Stimulated activated CD4-positive, alpha-beta T cell treated with anti-CD3 and anti-CD28 coated beads, Interleukin-1b, Interleukin-23, amount 100 ng/mL, for 48 hours (primary cell): ENCODE measurements at regions not wholly inside any gene's neighbourhood (a gene's known extent, or its start where the extent isn't known, plus 50 kb on each side); places are given as distances from the start of the nearest gene placed in this dataset.

ENCODE experiments used
- DNase-seq: peaks from one replicate; pipeline ENCODE4 v3.0.0-alpha.2; 2020

- DNase-seq: no peak
Observed at GRCh38 chr18:76252880-76253279, 242.2 kb downstream of the ZNF516 start.

- no peak for DNase-seq
Observed at GRCh38 chr18:76252139-76252538, 242.9 kb downstream of the ZNF516 start.

- DNase-seq: no peak
Observed at GRCh38 chr18:76251691-76252090, 243.4 kb downstream of the ZNF516 start.

- no peak for DNase-seq
Observed at GRCh38 chr18:76246590-76246989, 248.5 kb downstream of the ZNF516 start.

DNA sequence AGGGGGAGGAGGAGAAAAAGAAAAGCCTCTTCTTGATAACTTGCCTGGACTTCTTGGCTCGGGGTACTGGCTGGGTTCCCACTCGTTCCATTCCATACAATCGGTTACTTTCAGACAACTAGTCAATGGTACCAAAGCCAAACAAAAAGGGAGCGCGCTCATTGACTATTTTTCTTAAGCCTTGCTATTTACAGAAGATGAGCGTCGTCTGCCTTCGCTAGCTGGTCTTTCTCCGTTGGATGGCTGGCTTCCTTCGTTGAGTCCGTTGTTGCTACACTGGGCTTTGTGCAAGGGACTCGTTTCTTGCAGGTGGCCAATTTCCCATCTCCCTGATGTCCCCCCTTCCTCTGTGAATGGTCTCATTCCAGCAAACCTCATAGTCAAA is 260.4 kb downstream of the ZNF516 start:
- DNase-seq: no peak

- no peak for DNase-seq
Observed at GRCh38 chr18:76233876-76234675, 261.0 kb downstream of the ZNF516 start.

GRCh38 chr18:76233406-76233805 is 261.6 kb downstream of the ZNF516 start:
- DNase-seq: no peak

GRCh38 chr18:76232779-76233178 is 262.3 kb downstream of the ZNF516 start:
- DNase-seq: no peak

GRCh38 chr18:76232010-76232409 is 263.0 kb downstream of the ZNF516 start:
- DNase-seq: no peak

DNA sequence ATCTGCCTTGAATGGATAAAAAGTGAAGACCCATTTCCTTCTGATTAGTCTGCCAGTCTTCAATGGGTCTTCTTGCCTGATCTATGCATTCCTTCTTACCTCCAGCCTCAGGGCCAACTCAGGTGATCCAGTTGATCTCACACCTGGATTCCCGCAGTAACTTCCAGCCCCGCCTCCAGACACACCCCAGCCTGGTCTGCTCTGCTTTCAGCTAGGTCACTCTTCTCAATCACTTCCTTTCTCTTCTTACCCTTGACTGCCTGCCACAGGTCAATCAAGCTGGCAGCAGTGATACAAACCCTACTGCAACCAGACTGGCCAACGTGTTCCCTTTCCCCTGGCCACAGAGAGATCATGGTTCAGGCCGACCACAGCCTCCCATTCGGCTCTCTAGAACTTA is 263.6 kb downstream of the ZNF516 start:
- DNase-seq: no peak

DNA sequence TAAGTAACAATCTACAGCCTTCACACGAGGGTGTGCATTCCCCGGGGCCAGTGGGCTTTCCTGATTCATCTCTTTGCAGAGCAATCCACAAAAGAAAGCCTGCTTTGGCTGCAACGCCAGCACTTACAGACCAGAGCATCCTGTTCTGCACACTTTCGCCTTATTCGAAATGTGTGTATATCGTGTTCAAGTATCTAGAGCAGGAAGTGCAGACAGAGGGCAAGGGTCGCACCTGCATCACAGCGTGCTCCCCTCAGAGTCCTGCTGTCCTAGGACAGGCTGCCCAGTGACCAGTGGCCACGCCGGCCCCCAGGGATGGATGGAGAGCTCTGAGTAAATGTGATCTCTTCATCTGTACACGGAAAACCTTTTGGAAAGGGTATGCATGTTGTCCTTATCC is 264.3 kb downstream of the ZNF516 start:
- no peak for DNase-seq

DNA sequence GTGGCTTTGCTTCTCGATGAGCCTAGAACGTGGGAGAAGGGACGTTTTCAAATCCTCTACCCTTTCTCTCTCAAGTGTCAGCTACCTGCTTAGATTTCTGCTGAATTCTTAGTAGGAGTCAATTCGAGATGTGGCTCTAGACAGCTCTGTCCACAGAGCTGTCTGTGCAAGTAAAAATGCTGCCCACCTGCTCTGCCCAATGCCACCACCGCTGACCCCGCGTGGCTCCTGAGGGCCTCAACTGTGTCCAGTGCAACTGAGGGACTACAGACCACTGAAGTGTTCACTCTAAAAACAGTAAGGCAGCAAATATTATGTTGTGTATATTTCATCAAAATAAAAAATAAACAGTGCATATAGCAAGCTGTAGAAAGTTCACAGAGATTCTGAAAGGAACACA is 266.3 kb downstream of the ZNF516 start:
- no peak for DNase-seq

GRCh38 chr18:76227759-76228158 is 267.3 kb downstream of the ZNF516 start:
- DNase-seq: no peak

GRCh38 chr18:76223403-76223802 is 271.6 kb downstream of the ZNF516 start:
- no peak for DNase-seq

DNA sequence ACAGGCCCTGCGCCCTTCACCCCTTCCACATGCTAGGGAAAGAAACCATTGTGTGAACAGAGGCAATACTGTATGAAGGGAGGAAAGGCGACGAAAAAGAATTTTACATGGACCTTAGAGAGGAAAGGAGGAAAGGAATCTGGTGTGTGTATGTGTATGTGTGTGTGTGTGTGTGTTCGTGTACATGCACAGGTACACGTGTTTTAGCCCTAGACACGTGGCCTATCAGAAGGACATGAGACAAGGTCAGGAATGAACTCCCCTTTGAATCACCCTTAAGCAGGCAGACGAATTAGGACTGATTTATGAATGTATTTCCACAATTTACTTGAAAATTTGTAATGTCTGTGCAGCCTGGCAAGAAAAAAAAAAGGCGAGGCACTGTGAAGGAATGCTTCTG is 276.0 kb downstream of the ZNF516 start:
- DNase-seq: no peak

GRCh38 chr18:76216096-76216495 is 278.9 kb downstream of the ZNF516 start:
- no peak for DNase-seq

- DNase-seq: no peak
Observed at GRCh38 chr18:76213991-76214390, 281.1 kb downstream of the ZNF516 start.

DNA sequence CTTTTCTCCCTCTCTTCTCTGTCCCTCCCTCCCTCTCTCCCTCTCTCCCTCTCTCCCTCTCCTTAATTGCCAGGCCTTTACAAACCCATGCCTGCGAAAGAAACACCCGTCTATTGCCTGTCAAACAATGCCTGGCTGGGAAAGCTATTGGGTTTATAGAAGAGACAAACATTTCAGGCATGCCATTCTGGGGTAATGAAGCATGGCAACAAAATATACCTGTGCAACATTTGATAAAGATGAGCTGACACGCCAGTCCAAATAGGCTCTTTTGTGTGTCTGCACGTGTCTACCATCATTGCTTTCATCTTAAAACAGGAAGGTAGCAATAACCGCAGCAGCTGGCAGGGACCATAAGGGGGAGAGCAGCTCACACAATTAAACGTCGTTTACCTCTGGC is 282.1 kb downstream of the ZNF516 start:
- no peak for DNase-seq

GRCh38 chr18:76209597-76209996 is 285.4 kb downstream of the ZNF516 start:
- DNase-seq: no peak

- DNase-seq: no peak
Observed at GRCh38 chr18:76208678-76209306, 286.2 kb downstream of the ZNF516 start.

DNA sequence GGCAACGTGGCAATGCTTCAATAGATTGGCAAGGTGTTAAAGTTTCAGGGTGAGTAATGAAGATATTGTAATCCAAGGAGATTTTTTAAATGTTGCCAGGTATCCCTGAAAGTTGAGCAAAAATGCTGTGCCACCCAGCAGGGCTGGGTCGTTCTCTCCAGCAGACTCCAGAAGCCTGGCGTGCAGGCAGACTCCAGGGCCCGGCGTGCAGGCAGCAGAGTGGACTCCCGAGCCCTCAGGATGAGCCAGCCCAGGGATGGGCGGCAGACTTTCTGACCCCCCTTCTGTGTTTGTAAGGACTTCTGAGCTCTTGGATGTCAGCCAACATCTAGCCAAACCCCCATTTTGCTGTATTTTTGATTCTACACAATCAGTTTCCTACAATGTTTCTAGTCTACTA is 289.1 kb downstream of the ZNF516 start:
- DNase-seq: no peak

- DNase-seq: no peak
Observed at GRCh38 chr18:76203552-76203951, 291.5 kb downstream of the ZNF516 start.

DNA sequence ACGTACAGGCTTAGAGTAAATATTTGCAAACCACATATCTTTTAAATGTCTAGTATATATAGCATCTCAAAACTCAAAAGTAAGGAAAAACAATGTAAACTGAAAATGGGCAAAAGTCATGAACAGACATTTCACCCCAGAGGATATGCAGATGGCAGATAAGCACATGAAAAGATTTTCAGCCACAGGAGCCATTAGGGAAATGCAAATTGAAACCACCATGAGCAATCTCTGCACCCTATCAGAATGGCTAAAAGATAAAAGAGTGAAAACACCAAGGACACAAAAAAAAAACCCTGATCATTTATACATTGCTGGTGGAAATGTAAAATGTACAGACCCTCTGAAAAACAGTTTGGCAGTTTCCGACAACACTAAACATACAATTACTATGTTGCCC is 292.7 kb downstream of the ZNF516 start:
- DNase-seq: no peak

DNA sequence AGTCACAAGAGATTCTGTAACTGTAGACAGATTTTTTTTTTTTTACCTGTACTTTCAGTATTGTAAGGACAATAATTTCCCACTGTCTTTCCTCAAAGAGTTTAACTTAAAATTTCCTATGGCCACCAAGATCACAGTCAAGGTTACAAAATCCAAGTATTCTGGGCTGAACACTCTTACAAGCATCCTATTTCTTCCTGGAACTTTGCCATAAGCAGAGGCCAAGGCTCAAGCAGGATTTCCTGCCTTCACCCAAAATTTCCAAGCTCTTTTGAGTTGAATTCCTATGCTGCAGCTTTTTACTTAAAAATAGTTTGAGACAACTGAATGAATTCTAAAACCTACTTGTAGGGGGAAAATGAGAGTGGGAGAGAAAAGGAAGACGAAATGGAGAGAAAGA is 299.4 kb downstream of the ZNF516 start:
- no peak for DNase-seq

DNA sequence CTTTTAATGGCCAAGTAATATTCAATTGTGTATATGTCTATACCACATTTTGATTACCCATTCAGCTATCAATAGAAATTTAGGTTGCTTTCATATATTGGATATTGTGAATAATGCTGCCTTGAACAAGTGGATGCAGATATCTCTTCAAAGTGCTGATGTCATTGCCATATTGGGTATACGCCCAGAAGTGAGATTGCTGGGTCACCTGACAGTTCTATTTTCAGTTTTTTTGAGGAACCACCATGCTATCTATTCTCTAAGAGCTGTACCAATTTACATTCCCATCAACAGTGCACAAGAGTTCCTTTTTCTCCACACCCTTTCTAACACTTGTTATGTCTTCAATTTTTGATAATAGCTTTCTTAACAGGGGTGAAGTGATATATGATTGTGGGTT is 306.9 kb downstream of the ZNF516 start:
- no peak for DNase-seq
